ENCODE measurements at regions not wholly inside any gene's neighbourhood (a gene's known extent, or its start where the extent isn't known, plus 50 kb on each side); places are given as distances from the start of the nearest gene placed in this dataset. TPM values are rescaled to one million over a fixed set of nuclear protein-coding genes. Genes with fewer than 3 reads are reported as not detected.

GRCh38 chr10:120402147-120402766 lies 54.8 kb upstream of the PLPP4 start:
- Histone ChIP-seq H3K4me1 (ENCODE audit: insufficient read depth) (no peaks in the 10 kb centered on the region), H3K36me3 (replicated peaks; ENCODE audit: insufficient read depth, low read depth) (no peaks in the 10 kb centered on the region), H2AFZ (no peak overlapping the region), H3K4me3 (no peak overlapping the region), H3K79me2 (no peaks in the 10 kb centered on the region), H3K9me2 (replicated peaks; ENCODE audit: insufficient read depth) (no peaks in the 10 kb centered on the region), H4K20me1 (ENCODE audit: insufficient read depth, poor library complexity, severe bottlenecking) (no peaks in the 10 kb centered on the region), H3K4me2 (no peak overlapping the region), H3K27me3 (no peaks in the 10 kb centered on the region), H3K27ac (no peak overlapping the region), H3K9me3 (ENCODE audit: low read depth) (no peaks in the 10 kb centered on the region)
- WGBS (ENCODE audit: low lambda C conversion rate, missing lambda C conversion rate): 83% methylated on average over 1 of the region's 1 CpG
- no peak for DNase-seq (ENCODE audit: low spot score)
- no peak for TF ChIP-seq EZH2 (IDR thresholded peaks at IDR 0.05; ENCODE audit: borderline replicate concordance)
- no peak for TF ChIP-seq EZH2phosphoT487 (IDR thresholded peaks at IDR 0.05; ENCODE audit: low read depth, severe bottlenecking, unreplicated experiment)
- TF ChIP-seq CTCF (IDR thresholded peaks at IDR 0.05; ENCODE audit: poor library complexity): no peak

- DNase-seq (ENCODE audit: low spot score): no peak
- no peak for TF ChIP-seq CTCF (IDR thresholded peaks at IDR 0.05; ENCODE audit: poor library complexity)
- TF ChIP-seq EZH2phosphoT487 (IDR thresholded peaks at IDR 0.05; ENCODE audit: low read depth, severe bottlenecking, unreplicated experiment): no peak
- TF ChIP-seq EZH2 (IDR thresholded peaks at IDR 0.05; ENCODE audit: borderline replicate concordance): no peak
- WGBS (ENCODE audit: low lambda C conversion rate, missing lambda C conversion rate): 96% methylated on average over 3 of the region's 3 CpGs
- no peak overlapping the region for H3K4me3 ChIP-seq
- H3K9me2 ChIP-seq (replicated peaks; ENCODE audit: insufficient read depth): no peaks in the 10 kb centered on the region
- H3K4me1 ChIP-seq (ENCODE audit: insufficient read depth): no peaks in the 10 kb centered on the region
- H3K9me3 ChIP-seq (ENCODE audit: low read depth): no peaks in the 10 kb centered on the region
- H3K4me2 ChIP-seq: no peak overlapping the region
- no peaks in the 10 kb centered on the region for H3K27me3 ChIP-seq
- no peak overlapping the region for H3K27ac ChIP-seq
- H4K20me1 ChIP-seq (ENCODE audit: insufficient read depth, poor library complexity, severe bottlenecking): no peaks in the 10 kb centered on the region
- H3K36me3 ChIP-seq (replicated peaks; ENCODE audit: insufficient read depth, low read depth): no peaks in the 10 kb centered on the region
- no peaks in the 10 kb centered on the region for H3K79me2 ChIP-seq
- no peak overlapping the region for H2AFZ ChIP-seq
Measured at GRCh38 chr10:120403109-120403508, 53.9 kb upstream of the PLPP4 start.

DNA sequence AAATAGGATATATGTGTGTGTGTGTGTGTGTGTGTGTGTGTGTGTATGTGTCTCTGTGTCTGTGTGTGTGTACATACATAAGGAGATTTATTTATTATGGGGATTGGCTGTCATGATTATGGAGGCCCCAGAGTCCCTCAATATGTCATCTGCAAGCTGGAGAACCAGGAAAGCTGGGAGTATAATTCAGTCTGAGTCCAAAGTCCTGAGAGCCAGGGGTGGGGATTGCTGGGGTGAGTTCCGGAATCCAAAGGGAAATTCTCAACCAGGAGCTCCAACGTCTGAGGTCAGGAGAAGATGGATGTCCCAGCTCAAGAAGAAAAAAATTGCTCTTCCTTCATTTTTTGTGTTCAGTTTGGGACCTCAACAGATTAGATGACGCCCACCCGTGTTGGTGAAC lies 50.7 kb upstream of the PLPP4 start:
- Histone ChIP-seq H3K4me2 (no peak overlapping the region), H3K27ac (peak overlapping the region; percentile 51), H3K4me3 (no peak overlapping the region), H2AFZ (no peak overlapping the region), H4K20me1 (ENCODE audit: insufficient read depth, poor library complexity, severe bottlenecking) (no peaks in the 10 kb centered on the region), H3K36me3 (replicated peaks; ENCODE audit: insufficient read depth, low read depth) (no peaks in the 10 kb centered on the region), H3K9me3 (ENCODE audit: low read depth) (no peaks in the 10 kb centered on the region), H3K79me2 (no peaks in the 10 kb centered on the region), H3K27me3 (no peaks in the 10 kb centered on the region), H3K9me2 (replicated peaks; ENCODE audit: insufficient read depth) (no peaks in the 10 kb centered on the region), H3K4me1 (ENCODE audit: insufficient read depth) (no peaks in the 10 kb centered on the region)
- 83% methylated on average over 4 of the region's 4 CpGs for WGBS (ENCODE audit: low lambda C conversion rate, missing lambda C conversion rate)
- TF ChIP-seq EZH2phosphoT487 (IDR thresholded peaks at IDR 0.05; ENCODE audit: low read depth, severe bottlenecking, unreplicated experiment): no peak
- TF ChIP-seq CTCF (IDR thresholded peaks at IDR 0.05; ENCODE audit: poor library complexity): no peak
- DNase-seq (ENCODE audit: low spot score): peak; percentile 34

Small RNAs in the stretch of these regions (small RNA-seq; reads per million reads assigned to genes)
- gene AL355298.1: not detected
